Fibroblast of lung (primary cell): ENCODE measurements at regions not wholly inside any gene's neighbourhood (a gene's known extent, or its start where the extent isn't known, plus 50 kb on each side); places are given as distances from the start of the nearest gene placed in this dataset.
"Not testable (repeated sequence)": the region's sequence is repeated elsewhere in the genome, so short reads cannot be mapped to it uniquely, and the experiment has no call there.

ENCODE experiments used
- DNase-seq, 2 donors: peaks; one replicate each; pipeline versions ENCODE4 v3.0.0 to v3.0.0-alpha.2; 2010; ENCODE audit warnings: low read depth in 2 of 2
- H2AFZ ChIP-seq: 2 replicates; pipeline ENCODE4 v1.5.1; 2012; ENCODE audit warnings: low read length, control low read depth, inconsistent platforms
- H3K27ac ChIP-seq: 2 replicates; pipeline ENCODE4 v1.5.1; 2011; ENCODE audit warnings: low read length, control low read depth; ENCODE audit not compliant: insufficient read depth
- H3K27me3 ChIP-seq: 2 replicates; pipeline ENCODE4 v1.5.1; 2011; ENCODE audit warnings: mild to moderate bottlenecking, low read length; ENCODE audit not compliant: control insufficient read depth, insufficient read depth
- H3K36me3 ChIP-seq: 2 replicates; pipeline ENCODE4 v1.5.1; 2011; ENCODE audit warnings: low read length; ENCODE audit not compliant: control insufficient read depth, insufficient read depth
- H3K4me1 ChIP-seq: 2 replicates; pipeline ENCODE4 v1.5.1; 2011; ENCODE audit warnings: low read length; ENCODE audit not compliant: control insufficient read depth, insufficient read depth; ENCODE audit errors: extremely low read depth
- H3K4me2 ChIP-seq: 2 replicates; pipeline ENCODE4 v1.5.1; 2011; ENCODE audit warnings: low read length, control low read depth; ENCODE audit not compliant: insufficient read depth; ENCODE audit errors: extremely low read depth
- H3K4me3 ChIP-seq, 4 experiments: fragments of 200-600 bp in 1 of 4; sonication (generic) in 1 of 4; replicated peaks in 1 of 4; 2 replicates each; pipeline ENCODE4 v1.5.1; 2011 to 2016; ENCODE audit warnings: low read length in 4 of 4, low read depth in 3 of 4, mild to moderate bottlenecking in 3 of 4, control low read depth in 2 of 4, inconsistent platforms in 1 of 4, mixed read lengths in 1 of 4; ENCODE audit not compliant: insufficient read depth in 1 of 4; ENCODE audit errors: control extremely low read depth in 1 of 4
- H3K79me2 ChIP-seq: 2 replicates; pipeline ENCODE4 v1.5.1; 2012; ENCODE audit warnings: mild to moderate bottlenecking, low read length, inconsistent platforms; ENCODE audit not compliant: control insufficient read depth, insufficient read depth
- H3K9ac ChIP-seq: 2 replicates; pipeline ENCODE4 v1.5.1; 2011; ENCODE audit warnings: mild to moderate bottlenecking, low read length, control low read depth; ENCODE audit not compliant: insufficient read depth
- H3K9me3 ChIP-seq: 2 replicates; pipeline ENCODE4 v1.5.1; 2012; ENCODE audit warnings: low read depth, low read length; ENCODE audit not compliant: control insufficient read depth, insufficient read depth
- H4K20me1 ChIP-seq: 2 replicates; pipeline ENCODE4 v1.5.1; 2011; ENCODE audit warnings: low read length; ENCODE audit not compliant: control insufficient read depth, insufficient read depth; ENCODE audit errors: extremely low read depth

GRCh38 chr21:6376321-6377070, 4144.9 kb upstream of the TPTE start:
- not testable (repeated sequence) for H4K20me1 ChIP-seq, H3K4me3 ChIP-seq, H3K27me3 ChIP-seq, H3K9me3 ChIP-seq, H3K27ac ChIP-seq, H3K4me2 ChIP-seq, H3K4me1 ChIP-seq, H3K79me2 ChIP-seq, H3K36me3 ChIP-seq, H3K9ac ChIP-seq, H2AFZ ChIP-seq, DNase-seq
